Keratinocyte (primary cell): ENCODE measurements at regions not wholly inside any gene's neighbourhood (a gene's known extent, or its start where the extent isn't known, plus 50 kb on each side); places are given as distances from the start of the nearest gene placed in this dataset.

Experiments used
- DNase-seq: peaks from one replicate; pipeline ENCODE4 v3.0.0-alpha.2; 2011; ENCODE audit warnings: low read depth, missing footprints, low spot score
- FAIRE-seq: peaks from 2 replicates; lab custom pipeline; 2011; peaks lifted over from hg19 to GRCh38; lab: Jason Lieb, UNC
- H2AFZ ChIP-seq: 2 replicates; pipeline ENCODE4 v1.6.0; 2012; ENCODE audit warnings: low read length, control low read depth, inconsistent platforms; ENCODE audit not compliant: control insufficient read depth
- H3K27ac ChIP-seq: 2 replicates; pipeline ENCODE4 v1.5.1; 2011; ENCODE audit warnings: low read length; ENCODE audit not compliant: control insufficient read depth, insufficient read depth
- H3K27me3 ChIP-seq: 3 replicates; pipeline ENCODE4 v1.6.0; 2011; ENCODE audit warnings: low read length; ENCODE audit not compliant: control insufficient read depth, insufficient read depth; ENCODE audit errors: extremely low read depth
- H3K36me3 ChIP-seq, 2 experiments: 2 replicates in 1 of 2; 3 replicates in 1 of 2; pipeline ENCODE4 v1.5.1; 2011; ENCODE audit warnings: low read length in 2 of 2, mild to moderate bottlenecking in 1 of 2; ENCODE audit not compliant: control insufficient read depth in 2 of 2, insufficient read depth in 2 of 2; ENCODE audit errors: extremely low read depth in 1 of 2
- H3K4me1 ChIP-seq: 3 replicates; pipeline ENCODE4 v1.5.1; 2011; ENCODE audit warnings: low read length; ENCODE audit not compliant: control insufficient read depth, insufficient read depth; ENCODE audit errors: extremely low read depth
- H3K4me2 ChIP-seq: 3 replicates; pipeline ENCODE4 v1.6.0; 2011; ENCODE audit warnings: low read depth, low read length; ENCODE audit not compliant: control insufficient read depth, insufficient read depth; ENCODE audit errors: extremely low read depth
- H3K4me3 ChIP-seq, 3 experiments: fragments of 200-600 bp in 1 of 3; sonication (generic) in 1 of 3; 2 replicates in 2 of 3; 3 replicates in 1 of 3; pipeline ENCODE4 v1.5.1; 2011 to 2016; ENCODE audit warnings: low read length in 3 of 3, mild to moderate bottlenecking in 3 of 3, control low read depth in 2 of 3, inconsistent platforms in 1 of 3, low read depth in 1 of 3, mixed read lengths in 1 of 3, mixed run types in 1 of 3, moderate library complexity in 1 of 3; ENCODE audit not compliant: control insufficient read depth in 2 of 3, insufficient read depth in 2 of 3; ENCODE audit errors: extremely low read depth in 1 of 3
- H3K79me2 ChIP-seq: 2 replicates; pipeline ENCODE4 v1.6.0; 2012; ENCODE audit warnings: low read length; ENCODE audit not compliant: control insufficient read depth, insufficient read depth
- H3K9ac ChIP-seq: 3 replicates; pipeline ENCODE4 v1.6.0; 2011; ENCODE audit warnings: low read length; ENCODE audit not compliant: control insufficient read depth, insufficient read depth; ENCODE audit errors: extremely low read depth
- H3K9me1 ChIP-seq: 3 replicates; pipeline ENCODE4 v1.6.0; 2011; ENCODE audit warnings: low read length; ENCODE audit not compliant: control insufficient read depth, insufficient read depth; ENCODE audit errors: extremely low read depth
- H3K9me3 ChIP-seq: 2 replicates; pipeline ENCODE4 v1.5.1; 2012; ENCODE audit warnings: low read depth, low read length; ENCODE audit not compliant: control insufficient read depth
- H4K20me1 ChIP-seq: 3 replicates; pipeline ENCODE4 v1.6.0; 2011; ENCODE audit warnings: low read length; ENCODE audit not compliant: control insufficient read depth, insufficient read depth; ENCODE audit errors: extremely low read depth
- EZH2 ChIP-seq: IDR thresholded peaks from one replicate; pipeline ENCODE4 v1.6.1; 2012; ENCODE audit warnings: inconsistent platforms, mild to moderate bottlenecking, low read length, moderate library complexity
- dilution Hi-C: fragments of 300-500 bp; cut with MboI; formaldehyde crosslinking; loops from one replicate; pipeline ENCODE4 v1.7.0; 2020; ENCODE audit warnings: low sequenced_read_pairs; ENCODE audit not compliant: extremely low pct_ligation_motif_present
- TF ChIP-seq, protein P1 (sequence below), 3 experiments: IDR thresholded peaks in 1 of 3; conservative IDR thresholded peaks in 1 of 3; optimal IDR thresholded peaks in 1 of 3; 2 replicates in 2 of 3; 3 replicates in 1 of 3; pipeline versions ENCODE3 to v1.5.1; 2011; ENCODE audit warnings: low read length in 3 of 3, mild to moderate bottlenecking in 3 of 3, moderate library complexity in 2 of 3, control low read depth in 1 of 3, inconsistent platforms in 1 of 3; ENCODE audit not compliant: insufficient read depth in 2 of 3; ENCODE audit errors: extremely low read depth in 1 of 3

GRCh38 chr2:180705122-180705521 lies 275.3 kb upstream of the UBE2E3 start:
- Histone ChIP-seq H4K20me1 (no peaks in the 10 kb centered on the region), H3K9me3 (no peaks in the 10 kb centered on the region), H3K9me1 (no peaks in the 10 kb centered on the region), H3K9ac (no peak overlapping the region), H3K4me2 (no peak overlapping the region), H3K4me1 (peaks cover 20% of the 10 kb centered on the region), H3K36me3 (no peaks in the 10 kb centered on the region), H3K4me3 (no peak overlapping the region), H3K27ac (no peak overlapping the region), H3K27me3 (no peaks in the 10 kb centered on the region), H3K79me2 (no peaks in the 10 kb centered on the region), H2AFZ (no peak overlapping the region)
- dilution Hi-C loops: no loop called here
- DNase-seq: no peak
- FAIRE-seq: peak; percentile 75
- TF ChIP-seq, protein P1, sequence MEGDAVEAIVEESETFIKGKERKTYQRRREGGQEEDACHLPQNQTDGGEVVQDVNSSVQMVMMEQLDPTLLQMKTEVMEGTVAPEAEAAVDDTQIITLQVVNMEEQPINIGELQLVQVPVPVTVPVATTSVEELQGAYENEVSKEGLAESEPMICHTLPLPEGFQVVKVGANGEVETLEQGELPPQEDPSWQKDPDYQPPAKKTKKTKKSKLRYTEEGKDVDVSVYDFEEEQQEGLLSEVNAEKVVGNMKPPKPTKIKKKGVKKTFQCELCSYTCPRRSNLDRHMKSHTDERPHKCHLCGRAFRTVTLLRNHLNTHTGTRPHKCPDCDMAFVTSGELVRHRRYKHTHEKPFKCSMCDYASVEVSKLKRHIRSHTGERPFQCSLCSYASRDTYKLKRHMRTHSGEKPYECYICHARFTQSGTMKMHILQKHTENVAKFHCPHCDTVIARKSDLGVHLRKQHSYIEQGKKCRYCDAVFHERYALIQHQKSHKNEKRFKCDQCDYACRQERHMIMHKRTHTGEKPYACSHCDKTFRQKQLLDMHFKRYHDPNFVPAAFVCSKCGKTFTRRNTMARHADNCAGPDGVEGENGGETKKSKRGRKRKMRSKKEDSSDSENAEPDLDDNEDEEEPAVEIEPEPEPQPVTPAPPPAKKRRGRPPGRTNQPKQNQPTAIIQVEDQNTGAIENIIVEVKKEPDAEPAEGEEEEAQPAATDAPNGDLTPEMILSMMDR (optimal IDR thresholded peaks at IDR 0.05 in 1 of 3, IDR thresholded peaks at IDR 0.05 in 1 of 3, conservative IDR thresholded peaks at IDR 0.05 in 1 of 3; ENCODE audit: extremely low read depth in 1 of 3, insufficient read depth in 2 of 3, low read length in 3 of 3): no peak
- no peak for TF ChIP-seq EZH2

DNA sequence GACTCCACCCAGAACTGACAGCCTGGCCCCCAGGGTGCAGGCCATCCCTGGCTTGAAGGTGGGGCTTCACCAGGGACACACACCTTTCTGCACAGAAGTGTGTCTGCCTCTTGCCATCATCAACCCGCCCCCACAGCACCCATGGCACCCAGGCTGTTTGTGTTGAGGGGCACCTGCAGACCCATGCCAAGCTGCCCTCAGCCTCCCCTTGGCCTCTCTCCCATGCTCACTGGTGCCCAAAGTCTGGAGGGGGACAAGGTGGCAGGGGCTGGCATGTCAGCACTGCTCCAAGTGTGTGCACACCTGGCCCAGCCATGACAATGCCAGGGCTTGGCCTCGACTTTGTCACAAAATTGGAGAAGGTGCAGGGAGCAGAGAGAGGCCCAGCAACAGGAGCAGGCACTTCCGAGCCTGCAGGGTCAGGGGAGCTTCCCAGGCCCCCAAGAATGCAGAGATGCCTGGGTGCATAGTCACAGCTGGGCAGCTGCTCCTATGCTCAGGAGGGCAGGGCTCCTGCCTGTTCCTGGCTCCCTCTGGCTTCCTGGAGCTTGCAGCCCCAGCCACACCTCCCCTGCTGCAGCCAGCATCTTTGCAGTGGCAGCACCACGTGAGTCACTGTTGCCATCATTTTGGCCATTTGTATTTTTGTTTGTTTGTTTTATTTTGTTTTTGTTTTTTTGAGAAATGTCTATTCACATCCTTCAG lies 280.6 kb upstream of the UBE2E3 start:
- Histone ChIP-seq H3K27ac (no peak overlapping the region), H3K9me3 (no peaks in the 10 kb centered on the region), H3K79me2 (no peaks in the 10 kb centered on the region), H3K4me2 (no peak overlapping the region), H3K4me3 (no peak overlapping the region), H3K4me1 (peaks cover under 1% of the 10 kb centered on the region), H3K9me1 (no peaks in the 10 kb centered on the region), H2AFZ (no peak overlapping the region), H3K36me3 (no peaks in the 10 kb centered on the region), H3K9ac (no peak overlapping the region), H4K20me1 (no peaks in the 10 kb centered on the region), H3K27me3 (no peaks in the 10 kb centered on the region)
- dilution Hi-C loops: no loop called here
- FAIRE-seq (no peak), DNase-seq (no peak)
- TF ChIP-seq, protein P1 (optimal IDR thresholded peaks at IDR 0.05 in 1 of 3, IDR thresholded peaks at IDR 0.05 in 1 of 3, conservative IDR thresholded peaks at IDR 0.05 in 1 of 3; ENCODE audit: extremely low read depth in 1 of 3, insufficient read depth in 2 of 3, low read length in 3 of 3): no peak
- TF ChIP-seq EZH2: no peak
